CD8-positive, alpha-beta memory T cell (primary cell): ENCODE measurements at regions not wholly inside any gene's neighbourhood (a gene's known extent, or its start where the extent isn't known, plus 50 kb on each side); places are given as distances from the start of the nearest gene placed in this dataset.
"Not testable (repeated sequence)": the region's sequence is repeated elsewhere in the genome, so short reads cannot be mapped to it uniquely, and the experiment has no call there.

Experiments used
- CTCF ChIA-PET: fragments of 350-600 bp; sonication (Branson Sonifier 250); formaldehyde crosslinking; loops from one replicate; lab custom pipeline; 2021; ENCODE audit warnings: antibody characterized with exemption; lab: Charles Lee
- POLR2A ChIA-PET: fragments of 350-600 bp; sonication (Branson Sonifier 250); formaldehyde crosslinking; loops from one replicate; lab custom pipeline; 2021; ENCODE audit warnings: antibody characterized with exemption; lab: Charles Lee
- DNase-seq, 5 donors: peaks; one replicate each; pipeline versions ENCODE4 v3.0.0 to v3.0.0-alpha.2; 2020 to 2022; ENCODE audit warnings: mixed read lengths in 1 of 5
- H3K27ac ChIP-seq: one replicate; pipeline ENCODE4 v1.7.0; 2013; ENCODE audit warnings: low read depth, mild to moderate bottlenecking, low read length, moderate library complexity
- H3K27me3 ChIP-seq: 2 replicates; pipeline ENCODE4 v1.7.0; 2013; ENCODE audit warnings: low read length, mild to moderate bottlenecking; ENCODE audit not compliant: insufficient read depth, poor library complexity, severe bottlenecking
- H3K36me3 ChIP-seq: 2 replicates; pipeline ENCODE4 v1.7.0; 2013; ENCODE audit warnings: mild to moderate bottlenecking, low read length, moderate library complexity; ENCODE audit not compliant: insufficient read depth
- H3K4me1 ChIP-seq: 2 replicates; pipeline ENCODE4 v1.7.0; 2013; ENCODE audit warnings: mild to moderate bottlenecking, low read length, moderate library complexity; ENCODE audit not compliant: insufficient read depth
- H3K4me3 ChIP-seq: 2 replicates; pipeline ENCODE4 v1.7.0; 2013; ENCODE audit warnings: mild to moderate bottlenecking, low read length
- H3K9me3 ChIP-seq: 2 replicates; pipeline ENCODE4 v1.7.0; 2013; ENCODE audit warnings: mild to moderate bottlenecking, low read length
- H3K27ac Mint-ChIP-seq, 8 donors: one replicate each; pipeline ENCODE4 v1.8.0; 2020 to 2021; ENCODE audit warnings: mixed read lengths in 8 of 8, mild to moderate bottlenecking in 6 of 8, inconsistent platforms in 3 of 8, moderate library complexity in 3 of 8
- H3K27me3 Mint-ChIP-seq, 2 donors: one replicate each; pipeline ENCODE4 v1.8.0; 2020 to 2021; ENCODE audit warnings: mixed read lengths in 2 of 2, mild to moderate bottlenecking in 1 of 2, moderate library complexity in 1 of 2
- H3K36me3 Mint-ChIP-seq, 3 donors: one replicate each; pipeline ENCODE4 v1.8.0; 2020 to 2021; ENCODE audit warnings: mixed read lengths in 3 of 3, inconsistent platforms in 1 of 3, mild to moderate bottlenecking in 1 of 3
- H3K4me1 Mint-ChIP-seq, 3 donors: one replicate each; pipeline ENCODE4 v1.8.0; 2020 to 2021; ENCODE audit warnings: mixed read lengths in 3 of 3, inconsistent platforms in 1 of 3, mild to moderate bottlenecking in 1 of 3
- H3K4me3 Mint-ChIP-seq, 7 donors: one replicate each; pipeline ENCODE4 v1.8.0; 2020 to 2021; ENCODE audit warnings: mixed read lengths in 7 of 7, mild to moderate bottlenecking in 6 of 7, moderate library complexity in 4 of 7, inconsistent platforms in 2 of 7
- H3K9me3 Mint-ChIP-seq, 5 donors: one replicate each; pipeline ENCODE4 v1.8.0; 2020 to 2022; ENCODE audit warnings: mixed read lengths in 5 of 5, mild to moderate bottlenecking in 3 of 5, moderate library complexity in 2 of 5, inconsistent platforms in 1 of 5

GRCh38 chr4:170230242-170230641 lies 140.5 kb upstream of the AADAT start:
- CTCF ChIA-PET, result no interaction called here
- peaks cover 0 to 2% of the 10 kb centered on the region in 2 donors for H3K27me3 Mint-ChIP-seq
- no peak overlapping the region for H3K4me3 Mint-ChIP-seq
- H3K9me3 Mint-ChIP-seq, result peaks cover 0 to 2% (median 0%) of the 10 kb centered on the region in 5 donors
- no peak overlapping the region for H3K27ac Mint-ChIP-seq
- no peaks in the 10 kb centered on the region for H3K4me1 Mint-ChIP-seq
- no peak for DNase-seq
- no peaks in the 10 kb centered on the region for H3K4me1 ChIP-seq
- H3K9me3 ChIP-seq, result no peaks in the 10 kb centered on the region
- POLR2A ChIA-PET, result no interaction called here
- no peaks in the 10 kb centered on the region for H3K36me3 Mint-ChIP-seq
- no peaks in the 10 kb centered on the region for H3K36me3 ChIP-seq
- no peak overlapping the region for H3K27ac ChIP-seq
- H3K4me3 ChIP-seq, result no peak overlapping the region
- H3K27me3 ChIP-seq, result no peaks in the 10 kb centered on the region

DNA sequence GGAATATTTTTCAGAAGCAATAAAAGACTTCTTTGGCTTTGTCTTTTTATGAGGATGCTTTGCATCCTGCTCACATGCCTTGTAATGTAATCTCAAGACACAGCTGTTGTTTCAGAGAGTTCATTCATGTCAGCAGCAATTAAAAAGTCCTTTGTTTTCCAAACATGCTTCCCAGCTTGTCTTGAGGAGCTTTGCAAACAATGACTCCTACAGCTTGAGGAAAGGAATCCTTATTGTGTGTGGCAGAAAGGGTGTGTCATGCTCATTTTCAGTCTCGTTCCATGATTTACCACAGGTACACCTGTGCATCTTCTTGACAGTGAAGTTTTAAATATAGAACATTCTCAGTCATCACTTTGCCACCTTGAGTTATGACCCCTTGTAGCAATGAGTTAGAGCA lies 139.2 kb upstream of the AADAT start:
- Histone ChIP-seq H3K4me1 (no peaks in the 10 kb centered on the region), H3K4me3 (no peak overlapping the region), H3K27ac (no peak overlapping the region), H3K36me3 (no peaks in the 10 kb centered on the region), H3K27me3 (no peaks in the 10 kb centered on the region), H3K9me3 (no peaks in the 10 kb centered on the region)
- Mint-ChIP-seq H3K9me3 (peaks cover 0 to 2% (median 0%) of the 10 kb centered on the region in 5 donors), H3K4me3 (no peak overlapping the region), H3K4me1 (no peaks in the 10 kb centered on the region), H3K27ac (no peak overlapping the region), H3K27me3 (peaks cover 0 to 2% of the 10 kb centered on the region in 2 donors), H3K36me3 (no peaks in the 10 kb centered on the region)
- ChIA-PET CTCF (no interaction called here), POLR2A (no interaction called here)
- DNase-seq, result no peak

DNA sequence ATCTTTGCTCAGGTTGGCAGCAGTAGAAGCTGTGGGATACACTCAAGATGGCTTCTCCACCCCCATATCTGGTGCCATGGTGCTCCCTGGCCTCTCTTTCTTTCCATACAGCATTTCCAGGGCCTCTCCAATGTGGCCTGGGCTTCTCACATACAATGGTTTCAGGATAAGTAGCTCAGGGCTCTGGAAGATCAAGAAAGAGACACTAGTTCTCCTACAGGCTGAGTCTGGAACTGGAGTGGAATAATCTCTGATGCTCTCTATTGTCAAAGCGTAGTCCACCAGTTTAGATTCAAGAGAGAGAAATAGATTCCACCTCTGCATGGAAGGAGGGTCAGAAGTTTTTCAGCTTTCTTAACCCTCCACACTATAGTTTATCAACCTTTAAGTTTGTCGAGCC lies 138.2 kb upstream of the AADAT start:
- Mint-ChIP-seq H3K4me1 (no peaks in the 10 kb centered on the region), H3K9me3 (peaks cover 0 to 2% (median 0%) of the 10 kb centered on the region in 5 donors), H3K27me3 (peaks cover 0 to 2% of the 10 kb centered on the region in 2 donors), H3K4me3 (no peak overlapping the region), H3K27ac (no peak overlapping the region), H3K36me3 (no peaks in the 10 kb centered on the region)
- H3K27me3 ChIP-seq, result no peaks in the 10 kb centered on the region
- ChIA-PET POLR2A (no interaction called here), CTCF (no interaction called here)
- H3K4me1 ChIP-seq, result no peaks in the 10 kb centered on the region
- H3K36me3 ChIP-seq, result no peaks in the 10 kb centered on the region
- DNase-seq, result no peak
- H3K27ac ChIP-seq, result no peak overlapping the region
- H3K4me3 ChIP-seq, result no peak overlapping the region
- H3K9me3 ChIP-seq, result no peaks in the 10 kb centered on the region

DNA sequence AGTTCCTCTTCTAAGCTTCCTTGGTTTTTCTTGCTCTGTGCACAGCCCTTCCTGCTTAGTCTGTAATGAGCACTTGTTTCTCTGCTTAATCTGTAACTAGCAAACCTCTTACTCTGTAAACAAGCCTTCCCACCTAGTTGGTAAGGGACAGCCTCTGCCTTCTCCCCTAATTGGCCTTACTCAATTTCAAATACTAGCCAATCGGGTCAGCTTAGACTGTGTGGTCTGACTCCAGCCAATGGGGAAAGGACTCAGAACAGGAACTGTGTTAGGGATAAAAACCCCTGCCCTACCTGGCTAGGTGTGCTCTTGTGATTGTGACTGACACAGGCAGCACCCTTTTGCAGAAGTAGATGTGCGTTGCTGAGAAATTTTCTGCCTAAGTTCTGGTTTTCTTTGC lies 136.5 kb upstream of the AADAT start:
- H3K9me3 Mint-ChIP-seq, result peaks cover 0 to 7% (median 5%) of the 10 kb centered on the region in 5 donors
- H3K36me3 Mint-ChIP-seq, result no peaks in the 10 kb centered on the region
- Histone ChIP-seq H3K4me3 (no peak overlapping the region), H3K36me3 (no peaks in the 10 kb centered on the region), H3K27me3 (no peaks in the 10 kb centered on the region), H3K4me1 (no peaks in the 10 kb centered on the region), H3K9me3 (peaks cover 3% of the 10 kb centered on the region), H3K27ac (no peak overlapping the region)
- no peak overlapping the region for H3K4me3 Mint-ChIP-seq
- no peak overlapping the region for H3K27ac Mint-ChIP-seq
- peaks cover 0 to 2% of the 10 kb centered on the region in 2 donors for H3K27me3 Mint-ChIP-seq
- no peak for DNase-seq
- CTCF ChIA-PET, result no interaction called here
- POLR2A ChIA-PET, result no interaction called here
- no peaks in the 10 kb centered on the region for H3K4me1 Mint-ChIP-seq

DNA sequence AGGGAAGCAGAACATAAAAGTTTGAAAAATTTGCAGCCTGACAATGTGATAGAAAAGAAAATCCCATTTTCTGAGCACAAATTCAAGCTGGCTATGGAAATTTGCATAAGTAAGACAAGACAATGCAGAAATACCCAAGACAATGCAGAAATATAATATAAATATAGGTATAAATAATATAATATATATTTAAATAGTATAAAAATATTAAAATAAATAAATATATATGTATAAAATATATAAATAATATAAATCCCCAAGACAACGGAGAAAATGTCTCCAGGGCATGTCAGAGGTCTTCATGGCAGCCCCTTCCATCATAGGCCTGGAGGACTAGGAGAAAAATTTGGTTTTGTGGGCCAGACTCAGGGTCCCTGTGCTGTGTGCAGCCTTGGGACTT lies 125.0 kb upstream of the AADAT start:
- Histone ChIP-seq H3K4me3 (no peak overlapping the region), H3K27me3 (no peaks in the 10 kb centered on the region), H3K36me3 (no peaks in the 10 kb centered on the region), H3K27ac (no peak overlapping the region), H3K9me3 (no peaks in the 10 kb centered on the region), H3K4me1 (no peaks in the 10 kb centered on the region)
- Mint-ChIP-seq H3K4me1 (no peaks in the 10 kb centered on the region), H3K27me3 (no peaks in the 10 kb centered on the region), H3K36me3 (no peaks in the 10 kb centered on the region), H3K27ac (no peak overlapping the region), H3K4me3 (no peak overlapping the region), H3K9me3 (peaks cover 11 to 44% (median 31%) of the 10 kb centered on the region in 5 donors)
- no peak for DNase-seq
- ChIA-PET CTCF (no interaction called here), POLR2A (no interaction called here)

GRCh38 chr4:170214101-170214500 lies 124.3 kb upstream of the AADAT start:
- H3K4me1 ChIP-seq, result no peaks in the 10 kb centered on the region
- no peaks in the 10 kb centered on the region for H3K27me3 Mint-ChIP-seq
- no peak for DNase-seq
- ChIA-PET CTCF (no interaction called here), POLR2A (no interaction called here)
- H3K27ac Mint-ChIP-seq, result no peak overlapping the region
- H3K4me1 Mint-ChIP-seq, result no peaks in the 10 kb centered on the region
- H3K36me3 ChIP-seq, result no peaks in the 10 kb centered on the region
- no peak overlapping the region for H3K4me3 Mint-ChIP-seq
- no peak overlapping the region for H3K27ac ChIP-seq
- H3K9me3 ChIP-seq, result no peaks in the 10 kb centered on the region
- no peaks in the 10 kb centered on the region for H3K27me3 ChIP-seq
- H3K4me3 ChIP-seq, result no peak overlapping the region
- no peaks in the 10 kb centered on the region for H3K36me3 Mint-ChIP-seq
- peaks cover 11 to 43% (median 31%) of the 10 kb centered on the region in 5 donors for H3K9me3 Mint-ChIP-seq

- no peak for DNase-seq
- no peak overlapping the region for H3K27ac Mint-ChIP-seq
- ChIA-PET POLR2A (no interaction called here), CTCF (no interaction called here)
- no peak overlapping the region for H3K27ac ChIP-seq
- H3K4me3 ChIP-seq, result no peak overlapping the region
- H3K4me1 ChIP-seq, result no peaks in the 10 kb centered on the region
- no peaks in the 10 kb centered on the region for H3K9me3 ChIP-seq
- no peaks in the 10 kb centered on the region for H3K36me3 Mint-ChIP-seq
- H3K4me3 Mint-ChIP-seq, result no peak overlapping the region
- no peaks in the 10 kb centered on the region for H3K4me1 Mint-ChIP-seq
- no peaks in the 10 kb centered on the region for H3K27me3 Mint-ChIP-seq
- no peaks in the 10 kb centered on the region for H3K27me3 ChIP-seq
- H3K9me3 Mint-ChIP-seq, result peaks cover 0 to 13% (median 7%) of the 10 kb centered on the region in 5 donors
- H3K36me3 ChIP-seq, result no peaks in the 10 kb centered on the region
Observed at GRCh38 chr4:170202721-170203120, 113.0 kb upstream of the AADAT start.

DNA sequence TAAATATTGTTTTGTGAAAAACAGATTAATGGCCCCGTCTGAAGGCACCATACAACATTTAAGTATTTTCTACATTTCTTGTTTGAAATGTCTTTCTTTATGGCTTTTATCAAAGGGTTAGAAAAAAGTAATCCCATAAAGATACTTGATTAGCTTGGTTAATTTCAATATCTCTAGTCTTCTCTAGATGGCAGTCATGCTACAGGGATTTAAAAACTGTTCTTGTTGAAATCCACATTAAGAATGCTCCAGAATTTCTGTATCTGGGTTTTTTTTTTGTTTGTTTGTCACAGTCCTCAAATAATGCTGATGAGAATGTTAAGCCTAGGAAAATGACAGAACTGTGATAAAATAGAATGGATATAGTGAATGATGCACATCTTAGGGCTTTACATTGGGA lies 109.0 kb upstream of the AADAT start:
- ChIA-PET CTCF (interaction anchor here (0.7 kb wide), 1 partner anchor 1516 kb away, joined by 4 read pairs; no protein-coding TSS in a partner anchor), POLR2A (no interaction called here)
- Histone ChIP-seq H3K27me3 (no peaks in the 10 kb centered on the region), H3K36me3 (no peaks in the 10 kb centered on the region), H3K4me3 (no peak overlapping the region), H3K27ac (no peak overlapping the region), H3K9me3 (no peaks in the 10 kb centered on the region), H3K4me1 (no peaks in the 10 kb centered on the region)
- H3K36me3 Mint-ChIP-seq, result peaks cover 0 to 1% (median 0%) of the 10 kb centered on the region in 3 donors
- no peaks in the 10 kb centered on the region for H3K27me3 Mint-ChIP-seq
- no peak overlapping the region for H3K27ac Mint-ChIP-seq
- H3K4me3 Mint-ChIP-seq, result no peak overlapping the region
- no peak for DNase-seq
- H3K9me3 Mint-ChIP-seq, result peaks cover 0 to 8% (median 2%) of the 10 kb centered on the region in 5 donors
- no peaks in the 10 kb centered on the region for H3K4me1 Mint-ChIP-seq

DNA sequence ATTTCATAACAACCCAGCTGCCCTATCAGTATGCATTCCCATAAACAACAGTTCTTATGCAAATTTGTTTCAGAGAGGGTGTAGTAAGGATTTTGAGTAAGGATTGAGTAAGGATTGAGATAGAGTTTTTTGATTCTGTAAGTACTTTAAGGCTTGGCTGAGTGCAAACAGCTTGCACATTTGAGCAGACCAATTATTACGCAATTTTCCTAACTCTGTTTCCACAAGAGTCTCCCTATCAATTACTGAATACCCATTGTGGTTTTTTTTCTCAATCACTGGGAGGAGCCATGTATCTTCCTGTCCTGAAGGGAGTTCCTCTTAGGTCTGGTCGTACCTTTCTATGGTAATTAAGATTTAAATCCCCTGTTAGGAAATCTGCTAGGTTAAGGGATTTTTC lies 105.0 kb upstream of the AADAT start:
- H3K4me1 Mint-ChIP-seq, H3K27me3 Mint-ChIP-seq, POLR2A ChIA-PET, H3K36me3 ChIP-seq, H3K27ac Mint-ChIP-seq, H3K36me3 Mint-ChIP-seq, CTCF ChIA-PET, H3K4me1 ChIP-seq, H3K27ac ChIP-seq, H3K4me3 ChIP-seq, DNase-seq, H3K4me3 Mint-ChIP-seq, H3K9me3 Mint-ChIP-seq, H3K27me3 ChIP-seq, H3K9me3 ChIP-seq: not testable (repeated sequence)
